ENCODE measurements at regions not wholly inside any gene's neighbourhood (a gene's known extent, or its start where the extent isn't known, plus 50 kb on each side); places are given as distances from the start of the nearest gene placed in this dataset.

DNA sequence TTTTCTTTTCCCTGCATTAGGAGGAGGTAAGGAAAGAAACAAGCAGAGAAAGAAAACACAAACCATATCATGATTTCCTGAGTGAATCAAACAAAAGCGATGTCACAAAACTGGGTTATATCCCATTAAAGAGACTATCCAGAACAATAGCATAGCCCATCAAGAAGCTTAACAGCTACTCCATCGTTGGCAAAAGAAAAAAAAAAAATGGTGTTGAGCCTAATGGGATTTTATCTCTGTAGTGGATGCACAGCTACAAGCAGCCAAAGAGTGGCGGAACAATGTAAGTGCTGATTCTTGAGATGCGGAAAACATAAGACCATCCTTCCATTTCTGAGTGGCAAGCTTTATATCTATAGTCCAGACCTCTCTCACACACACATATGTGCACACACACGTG lies 106.2 kb upstream of the NRSN1 start:
- ChIA-PET POLR2A (ENCODE audit: unreplicated experiment) (no interaction called here), CTCF (interaction anchor here (0.6 kb wide), 1 partner anchor 62 kb away, joined by 3 read pairs; no protein-coding TSS in a partner anchor)
- dilution Hi-C loops (cut with HindIII; ENCODE audit: low sequenced_read_pairs, unreplicated experiment): no loop called here
- H3K27ac ChIP-seq (ENCODE audit: insufficient read depth, low read length): no peak overlapping the region
- no peak overlapping the region for H3K4me2 ChIP-seq (ENCODE audit: low read depth, low read length)
- H3K27me3 ChIP-seq (ENCODE audit: control insufficient read depth, insufficient read depth, low read length): no peaks in the 10 kb centered on the region
- ATAC-seq (ENCODE audit: low read depth) (no peak), DNase-seq (no peak)
- H2BK20ac ChIP-seq (ENCODE audit: low read depth, low read length): no peak overlapping the region
- H3K18ac ChIP-seq (ENCODE audit: low read depth, low read length): no peak overlapping the region
- H3K9ac ChIP-seq (ENCODE audit: low read depth, low read length): no peak overlapping the region
- H3K56ac ChIP-seq (ENCODE audit: extremely low read depth, insufficient read depth, low read length): no peak overlapping the region
- H4K20me1 ChIP-seq (ENCODE audit: insufficient read depth, low read length): no peaks in the 10 kb centered on the region
- H3K79me1 ChIP-seq (ENCODE audit: low read depth in 1 of 2, low read length in 2 of 2): no peaks in the 10 kb centered on the region
- H4K8ac ChIP-seq (ENCODE audit: low read depth in 2 of 2, low read length in 2 of 2): no peak overlapping the region
- H2BK5ac ChIP-seq (ENCODE audit: low read depth, low read length, poor library complexity, severe bottlenecking): no peak overlapping the region
- no peak overlapping the region for H3K23ac ChIP-seq (ENCODE audit: low read depth, low read length)
- in situ Hi-C loops (cut with MboI; ENCODE audit: low sequenced_read_pairs): no loop called here
- no peak overlapping the region for H2AFZ ChIP-seq (replicated peaks; ENCODE audit: low read length, poor library complexity)
- no peaks in the 10 kb centered on the region for H3K9me1 ChIP-seq (ENCODE audit: insufficient read depth, low read length)
- no peak overlapping the region for H4K5ac ChIP-seq (ENCODE audit: low read depth, low read length)
- TF ChIP-seq MAZ (IDR thresholded peaks at IDR 0.05; ENCODE audit: borderline replicate concordance, low read depth, low read length) (no peak), BHLHE40 (IDR thresholded peaks at IDR 0.05; ENCODE audit: low read depth, low read length) (no peak)
- H4K91ac ChIP-seq (ENCODE audit: insufficient read depth, low read depth, low read length): no peak overlapping the region
- H3K9me3 ChIP-seq (ENCODE audit: control insufficient read depth, insufficient read depth, low read length): peaks cover 6% of the 10 kb centered on the region
- H3K4ac ChIP-seq (ENCODE audit: low read depth, low read length): no peak overlapping the region
- intact Hi-C loops (cut with micrococcal nuclease): no loop called here
- no peaks in the 10 kb centered on the region for H3K4me1 ChIP-seq (ENCODE audit: control insufficient read depth, insufficient read depth, low read length)
- BruUV-seq (replicated peaks): no TSS peak
- no peak overlapping the region for H2BK120ac ChIP-seq (ENCODE audit: low read depth, low read length)
- H3K36me3 ChIP-seq (ENCODE audit: control insufficient read depth, insufficient read depth, low read length): no peaks in the 10 kb centered on the region
- H2AK5ac ChIP-seq (ENCODE audit: low read depth, low read length): no peak overlapping the region
- no peak overlapping the region for H2AK9ac ChIP-seq (replicated peaks; ENCODE audit: low read depth, low read length, poor library complexity)
- H3K4me3 ChIP-seq (ENCODE audit: insufficient read depth, low read depth, low read length): no peak overlapping the region
- H2BK15ac ChIP-seq (ENCODE audit: low read depth, low read length): no peak overlapping the region
- no peak overlapping the region for H3K14ac ChIP-seq (replicated peaks; ENCODE audit: low read depth, low read length)
- no CpG with 5 or more reads among the region's 5 CpGs for WGBS, 2 experiments (ENCODE audit: extremely low coverage in 2 of 2, insufficient read length in 1 of 2)
